ENCODE measurements at regions not wholly inside any gene's neighbourhood (a gene's known extent, or its start where the extent isn't known, plus 50 kb on each side); places are given as distances from the start of the nearest gene placed in this dataset.

GRCh38 chrX:140273921-140274320 is 230.9 kb downstream of the SOX3 start:
- TF ChIP-seq SNAI2 (CRISPR knock-in tag; IDR thresholded peaks at IDR 0.05), result no peak
- no peak for TF ChIP-seq ARNTL (CRISPR knock-in tag; IDR thresholded peaks at IDR 0.05; ENCODE audit: borderline replicate concordance, low read depth)
- no peak for TF ChIP-seq BACH2 (CRISPR knock-in tag; IDR thresholded peaks at IDR 0.05; ENCODE audit: borderline replicate concordance)
- TF ChIP-seq ZFP30 (CRISPR knock-in tag; IDR thresholded peaks at IDR 0.05), result no peak
- TF ChIP-seq OSR1 (CRISPR knock-in tag; IDR thresholded peaks at IDR 0.05), result no peak
- no peak for TF ChIP-seq ZNF565 (CRISPR knock-in tag; conservative IDR thresholded peaks at IDR 0.05; ENCODE audit: low read depth)
- no peak for TF ChIP-seq TOX (CRISPR knock-in tag; IDR thresholded peaks at IDR 0.05; ENCODE audit: borderline replicate concordance)
- TF ChIP-seq TSHZ2 (CRISPR knock-in tag; IDR thresholded peaks at IDR 0.05), result no peak
- TF ChIP-seq ESRRG (CRISPR knock-in tag; IDR thresholded peaks at IDR 0.05), result no peak
- no peak for TF ChIP-seq CSDC2 (CRISPR knock-in tag; IDR thresholded peaks at IDR 0.05)
- no peak for TF ChIP-seq RARB (CRISPR knock-in tag; IDR thresholded peaks at IDR 0.05)
